GM18870 (cell line): ENCODE measurements at regions not wholly inside any gene's neighbourhood (a gene's known extent, or its start where the extent isn't known, plus 50 kb on each side); places are given as distances from the start of the nearest gene placed in this dataset.

Experiments
- ATAC-seq: cut with Tn5 transposase; IDR thresholded peaks from one replicate; pipeline ENCODE4 v1.9.1; 2021; ENCODE audit warnings: moderate library complexity; ENCODE audit not compliant: unreplicated experiment

DNA sequence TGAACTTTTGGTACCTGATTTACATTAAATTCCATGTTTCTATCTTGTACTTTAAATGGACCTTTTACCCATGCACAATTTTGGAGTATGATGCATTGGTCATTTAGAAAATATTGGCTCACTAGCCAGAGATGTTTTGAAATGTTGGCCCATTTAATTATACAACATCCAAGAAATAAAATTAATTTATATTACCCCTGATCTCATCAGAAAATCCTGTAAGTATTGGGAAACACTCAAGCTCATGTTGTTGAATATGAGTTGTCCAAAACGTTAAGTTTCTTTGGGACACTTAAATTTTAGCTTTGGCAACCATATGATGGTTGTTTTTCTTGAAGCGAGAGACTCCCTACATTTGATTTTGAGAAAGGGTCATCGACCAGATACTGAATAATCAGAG lies 492.7 kb downstream of the RPS24 start:
- ATAC-seq, result no peak

DNA sequence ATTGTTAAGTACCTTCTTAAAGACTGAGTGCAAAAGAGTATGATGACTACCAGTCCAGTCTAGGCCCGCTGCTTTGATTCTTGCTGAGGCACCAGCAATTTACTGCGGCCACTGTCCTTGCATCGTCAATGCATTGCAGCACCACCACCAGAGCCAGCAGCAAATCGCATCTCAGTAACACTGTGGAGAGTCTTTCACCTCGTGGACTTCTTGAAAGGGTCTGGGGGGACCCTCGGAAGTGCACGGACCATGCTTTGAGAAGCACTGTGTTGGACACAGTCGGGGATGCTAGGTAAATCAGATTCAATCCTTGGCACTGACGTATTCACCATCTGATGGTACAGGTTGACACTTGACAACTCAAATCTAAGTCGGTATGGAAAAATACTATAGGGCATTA lies 493.6 kb downstream of the RPS24 start:
- ATAC-seq, result no peak

DNA sequence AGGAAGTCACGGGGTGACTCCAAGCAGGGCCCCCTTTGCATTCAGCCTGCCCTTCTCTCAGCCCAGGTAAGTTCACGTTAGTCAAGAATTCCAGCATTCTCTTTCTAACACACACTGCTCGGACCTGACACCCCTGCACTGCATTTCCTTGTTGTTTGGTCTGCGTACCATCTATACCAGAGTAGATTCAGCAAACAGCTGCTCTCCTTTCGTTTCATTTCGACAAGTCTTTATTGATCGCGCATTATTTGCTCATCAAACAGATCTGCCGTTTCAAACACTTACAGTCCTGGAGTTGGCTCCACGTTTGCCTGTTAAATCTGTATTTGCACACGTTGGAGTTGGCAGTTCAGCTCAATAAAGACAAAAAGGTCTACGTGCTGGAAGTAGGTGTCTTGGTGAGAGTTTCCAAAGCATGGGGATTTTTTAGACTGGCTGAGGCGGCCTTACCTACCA lies 495.1 kb downstream of the RPS24 start:
- ATAC-seq, result no peak

DNA sequence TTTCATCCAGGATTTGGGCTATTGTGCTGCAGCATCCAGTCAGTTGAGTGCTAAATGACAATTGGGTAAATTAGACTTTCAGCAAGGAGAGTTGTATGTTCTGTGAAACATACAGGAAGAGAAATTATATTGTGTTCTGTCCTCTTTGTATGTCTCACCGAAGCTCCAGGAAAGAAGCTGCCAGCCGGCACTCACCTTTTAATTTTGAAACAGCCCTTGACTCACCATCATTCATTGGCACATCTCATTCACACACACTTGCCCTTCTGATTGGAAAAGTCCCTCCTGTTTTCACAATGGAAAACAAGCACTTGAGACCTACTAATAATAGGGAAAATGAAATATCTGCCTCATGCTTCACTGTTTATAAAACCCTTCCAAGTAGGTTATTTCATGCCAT lies 495.6 kb downstream of the RPS24 start:
- no peak for ATAC-seq

DNA sequence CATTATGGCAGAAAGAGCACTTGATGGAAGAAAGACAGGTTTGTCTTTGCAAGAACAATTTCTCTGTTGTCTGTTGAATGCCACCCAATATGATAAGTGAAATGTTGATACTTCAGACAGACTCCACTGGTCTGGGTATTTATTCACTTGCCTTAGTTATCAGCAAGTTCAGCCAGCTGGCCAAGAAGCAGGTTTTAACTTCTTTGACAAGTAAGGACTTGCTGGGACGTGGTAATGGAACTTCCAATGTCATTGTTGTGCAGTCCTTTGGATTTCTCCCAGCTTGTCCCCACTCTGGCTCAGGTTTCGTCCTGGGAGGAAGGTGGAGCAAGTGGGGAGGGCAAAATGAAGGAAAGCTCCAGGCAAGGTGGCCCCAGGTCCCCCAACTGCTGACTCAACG lies 497.4 kb downstream of the RPS24 start:
- ATAC-seq, result no peak

DNA sequence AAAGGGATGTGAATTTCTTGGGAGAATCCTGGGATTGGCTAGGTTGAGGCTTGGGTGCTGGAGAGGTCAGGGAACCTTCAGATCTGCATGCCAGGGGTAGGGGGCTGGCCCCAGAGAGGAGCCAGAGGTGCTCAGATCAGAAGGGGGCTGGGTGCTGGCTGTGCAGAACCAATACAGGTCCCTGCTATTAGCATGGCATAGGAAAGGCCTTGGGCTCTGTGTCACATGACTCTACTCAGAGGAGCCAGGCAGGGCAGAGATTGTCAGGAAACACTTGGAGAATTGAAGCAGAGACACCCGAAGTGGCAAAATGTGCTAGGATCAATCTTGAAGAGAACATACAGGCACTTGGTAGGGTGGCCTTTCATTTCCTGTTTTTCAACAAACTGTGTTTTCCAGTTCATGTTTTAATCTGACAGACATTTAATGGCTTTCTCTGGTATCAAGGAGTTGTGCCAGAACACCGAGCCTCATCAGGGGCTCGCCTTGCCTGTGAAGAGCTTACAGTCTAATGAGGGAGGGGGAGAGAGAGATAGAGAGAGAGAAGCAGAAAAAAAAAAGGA lies 498.9 kb downstream of the RPS24 start:
- ATAC-seq, result no peak

DNA sequence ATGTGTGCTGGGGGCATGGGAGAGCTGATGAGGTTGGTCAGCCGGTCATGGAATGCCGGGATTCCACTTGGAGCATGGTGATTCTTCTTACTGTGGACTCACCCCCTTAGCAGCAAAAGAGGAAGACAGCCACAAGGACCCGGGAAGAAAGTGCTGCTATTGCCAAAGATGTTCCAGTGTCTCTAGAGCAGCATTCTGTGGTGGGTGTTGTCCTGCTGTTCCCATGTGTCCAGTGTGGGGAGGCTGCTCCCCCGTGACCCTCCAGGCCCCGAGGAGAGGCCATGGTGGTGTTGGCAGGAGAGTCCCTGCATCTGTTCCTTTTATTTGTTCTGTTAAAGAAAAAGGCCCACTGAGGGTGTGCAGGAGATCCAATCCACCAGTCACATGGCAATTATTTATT lies 499.4 kb downstream of the RPS24 start:
- no peak for ATAC-seq

DNA sequence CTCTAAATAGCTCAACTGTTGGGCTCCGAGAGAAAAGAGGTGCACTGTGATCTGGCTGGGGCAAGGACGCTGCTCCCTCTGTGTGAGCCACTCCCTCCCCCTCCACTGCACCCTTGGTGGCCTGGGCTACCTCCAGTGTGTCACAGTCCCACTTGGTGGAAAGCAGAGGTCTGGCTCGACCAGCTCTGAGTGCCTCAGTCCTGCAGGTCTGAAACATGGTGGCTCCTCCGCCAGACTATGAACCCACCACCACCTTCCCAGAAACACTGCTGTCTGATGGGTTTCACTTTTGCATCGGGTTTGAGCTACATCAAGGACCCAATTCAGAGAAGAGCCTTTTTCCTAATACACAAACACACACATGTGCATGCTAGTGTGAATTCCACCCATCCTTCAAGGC lies 500.1 kb downstream of the RPS24 start:
- no peak for ATAC-seq

GRCh38 chr10:78535716-78536218 lies 502.1 kb downstream of the RPS24 start:
- no peak for ATAC-seq

GRCh38 chr10:78537018-78537417 lies 503.4 kb downstream of the RPS24 start:
- no peak for ATAC-seq

GRCh38 chr10:78539247-78539766 lies 505.6 kb downstream of the RPS24 start:
- no peak for ATAC-seq

GRCh38 chr10:78540355-78541076 lies 506.9 kb downstream of the RPS24 start:
- no peak for ATAC-seq

DNA sequence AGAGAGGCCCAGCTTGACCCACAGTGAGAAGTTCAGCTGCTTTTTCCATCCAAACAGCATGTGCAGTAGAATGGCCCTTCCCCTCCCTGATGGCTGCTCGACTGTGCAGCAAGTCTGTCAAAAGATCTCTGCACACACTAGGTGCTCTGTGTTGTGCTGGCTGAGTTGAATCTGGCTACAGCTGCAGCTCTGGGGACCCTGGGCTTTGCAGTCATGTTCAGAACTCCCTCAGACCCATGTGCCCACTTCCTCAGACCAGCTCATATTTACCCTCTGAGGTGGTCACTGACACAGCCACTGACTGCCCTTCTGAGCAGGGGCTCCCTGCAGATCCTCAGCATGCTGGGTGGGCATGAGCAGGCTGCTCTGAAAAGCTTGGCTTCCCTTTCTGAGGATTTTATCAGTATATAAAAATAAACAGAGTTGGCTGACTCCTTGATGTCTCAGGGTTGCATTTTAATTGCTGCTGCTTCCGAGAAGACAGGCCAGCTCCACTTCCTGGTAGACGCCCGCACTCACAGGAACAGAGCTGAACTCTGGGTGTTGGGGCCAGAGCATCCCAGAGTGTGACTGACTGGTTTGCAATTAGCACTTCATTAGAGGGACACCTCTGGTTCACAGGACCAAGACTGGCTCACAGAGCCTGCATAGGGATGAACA lies 507.9 kb downstream of the RPS24 start:
- ATAC-seq, result no peak

DNA sequence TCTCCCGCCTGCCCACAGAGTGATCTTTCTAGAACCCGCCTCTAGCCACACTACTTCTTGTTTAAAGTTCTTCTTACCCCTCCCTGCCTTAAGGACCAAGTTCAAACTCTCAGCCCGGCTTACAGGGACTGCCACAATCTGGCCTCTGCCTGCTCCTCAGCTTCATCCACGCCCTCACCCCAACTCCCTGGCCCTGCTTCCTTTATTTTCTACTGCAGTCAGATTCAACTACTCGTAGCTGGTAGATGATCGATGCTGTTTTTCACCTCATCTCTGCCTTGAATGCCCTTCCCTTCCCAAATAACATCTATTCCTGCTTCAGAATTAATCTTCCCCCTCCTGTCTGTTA lies 508.5 kb downstream of the RPS24 start:
- ATAC-seq, result no peak

GRCh38 chr10:78542521-78542920 lies 508.9 kb downstream of the RPS24 start:
- ATAC-seq, result no peak

DNA sequence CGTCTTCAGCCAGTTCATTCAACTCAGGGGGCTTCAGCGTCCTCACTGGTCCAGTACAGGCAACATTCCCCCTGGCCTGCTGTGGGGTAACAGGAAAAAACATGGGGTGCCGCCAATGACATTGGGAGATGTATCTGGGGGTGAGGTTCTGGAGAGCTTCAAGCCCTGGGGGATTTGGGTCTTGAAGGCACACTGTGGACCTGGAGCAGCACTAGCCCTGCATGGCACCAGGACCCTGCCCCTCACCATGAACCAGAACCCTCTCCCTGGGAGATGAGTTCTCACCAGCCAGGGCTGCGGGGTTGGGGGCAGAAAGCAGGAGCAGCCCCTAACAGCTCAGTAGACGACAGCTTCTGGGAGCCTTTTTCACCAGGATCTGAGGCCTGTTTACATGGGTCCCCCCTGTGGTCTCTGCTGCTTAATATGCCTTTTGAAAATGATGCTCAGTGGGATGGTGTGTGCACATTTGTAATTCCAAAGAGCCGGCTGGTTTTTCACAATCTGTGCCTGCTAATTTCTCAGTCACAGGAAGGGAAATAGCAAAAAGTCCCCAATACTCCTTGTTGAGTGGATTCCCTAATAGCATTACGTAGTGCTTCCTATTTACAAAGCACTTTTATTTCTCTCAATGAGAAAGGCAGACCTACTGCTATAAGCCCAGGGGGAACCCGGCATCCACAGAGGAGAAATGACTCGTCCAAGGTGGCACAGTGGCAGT lies 509.5 kb downstream of the RPS24 start:
- ATAC-seq, result no peak

DNA sequence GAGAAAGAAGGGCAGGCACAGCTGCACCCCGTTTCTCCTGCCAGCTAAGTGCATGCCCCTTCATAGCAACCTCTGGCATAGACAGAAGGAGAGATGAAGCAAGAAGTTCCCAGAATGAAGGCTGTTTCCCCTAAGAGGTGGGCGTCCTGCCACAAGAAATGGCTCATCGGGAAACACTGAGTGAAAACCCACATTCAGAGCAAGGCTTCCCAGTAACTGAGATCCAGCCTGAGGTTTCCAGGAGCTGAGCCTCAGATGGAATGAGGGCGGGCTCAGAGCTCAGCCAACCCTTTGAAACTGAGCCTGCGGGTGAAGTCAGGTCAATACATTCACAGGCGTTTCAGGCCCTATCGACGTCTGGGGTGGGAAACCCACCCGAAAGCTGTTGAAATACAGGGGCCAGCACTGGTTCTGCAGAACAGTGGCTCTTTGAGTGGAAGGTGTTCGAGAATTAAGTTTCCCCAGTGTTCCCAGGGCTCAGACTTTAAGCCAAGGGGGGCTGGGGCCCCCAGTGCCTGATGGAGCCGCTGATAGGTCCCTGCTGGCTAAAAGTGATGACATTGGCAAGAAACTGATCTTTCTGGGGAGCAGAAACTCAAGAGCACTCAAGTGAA lies 510.2 kb downstream of the RPS24 start:
- no peak for ATAC-seq

DNA sequence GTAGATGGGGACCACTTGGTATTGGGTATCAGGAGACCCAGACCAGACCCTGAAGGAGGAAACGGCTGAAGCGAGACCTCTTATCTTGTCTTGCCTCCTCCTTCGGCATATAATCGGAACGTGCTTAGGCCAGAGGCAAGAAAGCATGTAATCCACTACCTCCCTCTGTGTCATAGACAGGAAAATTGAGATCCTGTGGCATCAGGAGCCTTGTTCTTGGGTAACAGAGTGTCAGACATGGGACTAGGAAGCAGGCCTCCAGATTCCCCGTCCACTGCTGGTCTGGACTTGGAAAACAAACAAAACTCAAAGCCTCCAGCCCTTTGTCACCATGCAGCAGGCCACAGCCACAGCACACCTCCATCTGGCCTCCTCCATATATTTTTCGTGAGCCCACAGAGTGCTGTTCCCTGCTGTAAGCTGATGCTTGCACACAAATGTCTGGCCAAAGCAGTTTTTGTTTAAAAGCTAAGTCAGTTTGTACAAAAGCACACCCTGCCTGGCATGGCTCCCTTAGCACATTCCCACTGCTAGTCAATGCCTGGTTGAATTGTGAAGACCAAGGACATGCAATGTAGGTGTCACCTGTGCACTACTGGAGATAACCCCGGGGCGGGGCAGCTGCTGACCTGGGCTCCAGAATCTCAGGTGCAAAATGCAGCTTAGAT lies 510.9 kb downstream of the RPS24 start:
- ATAC-seq, result no peak

DNA sequence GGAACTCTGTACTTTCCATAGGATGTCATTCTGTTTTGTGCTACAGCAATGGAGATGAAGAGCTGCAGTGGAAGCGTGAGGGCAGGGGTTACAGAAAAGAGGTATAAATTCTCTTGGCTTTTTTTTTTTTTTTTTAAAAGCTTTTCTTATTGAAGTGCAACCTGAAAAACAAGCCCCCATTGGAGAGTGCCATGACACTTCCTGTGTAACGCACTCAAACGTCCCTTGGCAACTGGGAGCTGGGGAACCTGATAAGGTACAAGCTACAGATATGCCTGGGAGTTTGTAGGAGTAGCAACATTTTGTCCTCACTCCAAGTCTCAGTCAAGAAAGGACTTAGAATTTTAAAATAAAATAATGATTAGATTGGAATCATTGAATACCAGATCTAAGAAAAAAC lies 512.1 kb downstream of the RPS24 start:
- ATAC-seq, result no peak

- no peak for ATAC-seq
Observed at GRCh38 chr10:78547397-78547796, 513.7 kb downstream of the RPS24 start.
